Body of pancreas (tissue), 4 donors: ENCODE measurements at regions not wholly inside any gene's neighbourhood (a gene's known extent, or its start where the extent isn't known, plus 50 kb on each side); places are given as distances from the start of the nearest gene placed in this dataset.
"Not testable (repeated sequence)": the region's sequence is repeated elsewhere in the genome, so short reads cannot be mapped to it uniquely, and the experiment has no call there.

Experiments
- ATAC-seq: fragments of 150-250 bp; one replicate; pipeline ENCODE4 v1.9.1; 2016
- DNase-seq, 4 donors: peaks; one replicate each; pipeline ENCODE4 v3.0.0-alpha.2; 2019
- H3K27ac ChIP-seq, 4 donors: fragments of 200-600 bp; sonication (generic); 1 replicate in 3 of 4; 2 replicates in 1 of 4; pipeline versions ENCODE4 v1.5.1 to v1.6.1; 2016 to 2019; ENCODE audit warnings: mild to moderate bottlenecking in 1 of 4, mixed read lengths in 1 of 4, moderate library complexity in 1 of 4
- H3K27me3 ChIP-seq, 2 donors: fragments of 200-600 bp; sonication (generic); one replicate each; pipeline ENCODE4 v1.6.0; 2016; ENCODE audit warnings: mild to moderate bottlenecking in 1 of 2
- H3K36me3 ChIP-seq, 2 donors: fragments of 200-600 bp; sonication (generic); replicated peaks in 1 of 2; 2 replicates each; pipeline ENCODE4 v1.5.1; 2016; ENCODE audit warnings: low read depth in 2 of 2; ENCODE audit not compliant: insufficient read depth in 1 of 2
- H3K4me1 ChIP-seq: fragments of 200-600 bp; sonication (generic); one replicate; pipeline ENCODE4 v1.6.0; 2016
- H3K4me3 ChIP-seq, 2 donors: fragments of 200-600 bp; sonication (generic); 1 replicate in 1 of 2; 2 replicates in 1 of 2; pipeline ENCODE4 v1.5.1; 2016 to 2019
- H3K9me3 ChIP-seq, 3 donors: fragments of 200-600 bp; sonication (generic); 1 replicate in 2 of 3; 2 replicates in 1 of 3; pipeline ENCODE4 v1.5.1; 2016
- POLR2A ChIP-seq, 3 donors: fragments of 450-650 bp; IDR thresholded peaks; one replicate each; pipeline ENCODE4 v1.6.1; 2016; ENCODE audit warnings: antibody characterized with exemption in 3 of 3, mild to moderate bottlenecking in 2 of 3
- WGBS, 2 donors: methylation state at CpG; one replicate each; pipeline ENCODE4 v1.1.5; 2017; 5-methylcytosine and 5-hydroxymethylcytosine counted together
- intact Hi-C: fragments of 100-400 bp; cut with DNase I; formaldehyde crosslinking; loops from one replicate; pipeline ENCODE4 v1.15.1; 2023
- TF ChIP-seq, protein P1 (sequence below), 7 experiments: fragments of 450-650 bp in 4 of 7; fragments of 200-600 bp in 3 of 7; sonication (generic) in 3 of 7; IDR thresholded peaks; one replicate each; pipeline ENCODE4 v1.5.1; 2016 to 2019; ENCODE audit warnings: antibody characterized with exemption in 7 of 7

DNA sequence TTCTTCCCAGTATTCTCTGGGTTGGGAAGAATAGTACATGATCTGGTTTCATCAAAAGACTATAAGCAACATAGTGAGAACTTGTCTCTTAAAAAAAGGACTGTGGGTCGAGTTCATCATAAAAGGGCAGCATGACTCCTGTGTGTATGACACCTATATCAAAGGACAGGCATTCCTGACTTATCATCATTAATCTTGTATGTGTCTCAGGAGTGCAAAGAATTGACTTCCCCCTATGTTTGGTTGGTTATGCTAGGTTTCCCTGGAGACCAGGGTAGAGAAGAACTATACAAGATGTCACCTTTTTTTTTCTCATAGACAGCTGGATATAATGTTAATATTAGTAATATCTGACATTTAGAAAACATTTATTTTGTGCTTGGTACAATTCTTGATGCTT, 173.1 kb upstream of the ANKRD55 start:
- no peak for DNase-seq
- peaks cover 73% of the 10 kb centered on the region for H3K4me1 ChIP-seq
- H3K4me3 ChIP-seq: no peak overlapping the region
- no peaks in the 10 kb centered on the region for H3K9me3 ChIP-seq
- H3K27me3 ChIP-seq: no peaks in the 10 kb centered on the region
- intact Hi-C loops: no loop called here
- no peaks in the 10 kb centered on the region for H3K36me3 ChIP-seq
- no peak for TF ChIP-seq POLR2A (IDR thresholded peaks at IDR 0.05)
- TF ChIP-seq, protein P1, sequence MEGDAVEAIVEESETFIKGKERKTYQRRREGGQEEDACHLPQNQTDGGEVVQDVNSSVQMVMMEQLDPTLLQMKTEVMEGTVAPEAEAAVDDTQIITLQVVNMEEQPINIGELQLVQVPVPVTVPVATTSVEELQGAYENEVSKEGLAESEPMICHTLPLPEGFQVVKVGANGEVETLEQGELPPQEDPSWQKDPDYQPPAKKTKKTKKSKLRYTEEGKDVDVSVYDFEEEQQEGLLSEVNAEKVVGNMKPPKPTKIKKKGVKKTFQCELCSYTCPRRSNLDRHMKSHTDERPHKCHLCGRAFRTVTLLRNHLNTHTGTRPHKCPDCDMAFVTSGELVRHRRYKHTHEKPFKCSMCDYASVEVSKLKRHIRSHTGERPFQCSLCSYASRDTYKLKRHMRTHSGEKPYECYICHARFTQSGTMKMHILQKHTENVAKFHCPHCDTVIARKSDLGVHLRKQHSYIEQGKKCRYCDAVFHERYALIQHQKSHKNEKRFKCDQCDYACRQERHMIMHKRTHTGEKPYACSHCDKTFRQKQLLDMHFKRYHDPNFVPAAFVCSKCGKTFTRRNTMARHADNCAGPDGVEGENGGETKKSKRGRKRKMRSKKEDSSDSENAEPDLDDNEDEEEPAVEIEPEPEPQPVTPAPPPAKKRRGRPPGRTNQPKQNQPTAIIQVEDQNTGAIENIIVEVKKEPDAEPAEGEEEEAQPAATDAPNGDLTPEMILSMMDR (IDR thresholded peaks at IDR 0.05): no peak
- no peak for ATAC-seq
- 74 to 79% methylated on average over 1 of the region's 1 CpG for WGBS, 2 donors
- H3K27ac ChIP-seq: peak overlapping the region in 3 of 4 donors; percentile 52 to 72 (median 71)

DNA sequence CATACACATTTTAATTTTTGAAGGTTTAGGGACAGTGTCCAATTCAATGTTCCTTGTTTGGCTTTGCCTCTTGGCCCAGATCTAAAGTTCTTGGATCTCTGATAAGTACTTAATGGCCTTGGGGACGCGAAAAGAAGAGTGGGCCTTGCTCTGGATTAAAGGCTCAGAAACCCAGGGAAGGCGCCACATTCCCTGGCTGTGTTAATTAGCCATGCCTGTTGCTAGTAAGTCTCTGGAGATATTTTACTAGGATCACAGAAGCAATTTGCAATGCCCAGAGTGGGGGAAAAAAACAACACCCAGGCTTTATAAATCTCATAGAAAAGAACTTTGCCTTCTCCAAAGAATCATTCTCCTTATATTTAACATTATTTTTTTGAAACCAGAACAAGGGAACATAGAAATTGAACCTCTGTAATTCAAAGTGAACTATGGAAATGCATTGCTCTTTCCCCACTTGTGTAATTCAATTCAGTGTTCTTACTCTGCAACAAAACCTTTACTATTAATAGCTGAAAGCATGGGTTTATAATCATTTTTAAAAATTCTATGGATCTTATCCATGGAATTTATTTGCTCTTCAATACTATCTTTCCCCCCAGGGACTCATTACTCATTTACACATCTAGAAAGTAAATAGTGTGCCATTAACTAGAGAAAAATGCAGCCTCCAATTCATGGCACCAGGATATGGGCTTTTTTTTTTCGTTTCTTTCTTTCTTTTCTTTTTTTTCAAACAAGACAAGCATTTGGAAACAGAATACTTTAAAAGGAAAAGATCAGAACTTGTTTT, 172.2 kb upstream of the ANKRD55 start:
- TF ChIP-seq, protein P1 (IDR thresholded peaks at IDR 0.05): no peak
- no peak for TF ChIP-seq POLR2A (IDR thresholded peaks at IDR 0.05)
- Histone ChIP-seq H3K4me3 (no peak overlapping the region), H3K27me3 (no peaks in the 10 kb centered on the region), H3K9me3 (no peaks in the 10 kb centered on the region), H3K4me1 (peaks cover 73% of the 10 kb centered on the region), H3K36me3 (no peaks in the 10 kb centered on the region), H3K27ac (peak overlapping the region in 3 of 4 donors; percentile 52 to 72 (median 71))
- ATAC-seq: no peak
- WGBS, 2 donors: 16 to 27% methylated on average over 4 of the region's 4 CpGs
- intact Hi-C loops: no loop called here
- DNase-seq: peak in 1 of 4 donors; percentile 19

DNA sequence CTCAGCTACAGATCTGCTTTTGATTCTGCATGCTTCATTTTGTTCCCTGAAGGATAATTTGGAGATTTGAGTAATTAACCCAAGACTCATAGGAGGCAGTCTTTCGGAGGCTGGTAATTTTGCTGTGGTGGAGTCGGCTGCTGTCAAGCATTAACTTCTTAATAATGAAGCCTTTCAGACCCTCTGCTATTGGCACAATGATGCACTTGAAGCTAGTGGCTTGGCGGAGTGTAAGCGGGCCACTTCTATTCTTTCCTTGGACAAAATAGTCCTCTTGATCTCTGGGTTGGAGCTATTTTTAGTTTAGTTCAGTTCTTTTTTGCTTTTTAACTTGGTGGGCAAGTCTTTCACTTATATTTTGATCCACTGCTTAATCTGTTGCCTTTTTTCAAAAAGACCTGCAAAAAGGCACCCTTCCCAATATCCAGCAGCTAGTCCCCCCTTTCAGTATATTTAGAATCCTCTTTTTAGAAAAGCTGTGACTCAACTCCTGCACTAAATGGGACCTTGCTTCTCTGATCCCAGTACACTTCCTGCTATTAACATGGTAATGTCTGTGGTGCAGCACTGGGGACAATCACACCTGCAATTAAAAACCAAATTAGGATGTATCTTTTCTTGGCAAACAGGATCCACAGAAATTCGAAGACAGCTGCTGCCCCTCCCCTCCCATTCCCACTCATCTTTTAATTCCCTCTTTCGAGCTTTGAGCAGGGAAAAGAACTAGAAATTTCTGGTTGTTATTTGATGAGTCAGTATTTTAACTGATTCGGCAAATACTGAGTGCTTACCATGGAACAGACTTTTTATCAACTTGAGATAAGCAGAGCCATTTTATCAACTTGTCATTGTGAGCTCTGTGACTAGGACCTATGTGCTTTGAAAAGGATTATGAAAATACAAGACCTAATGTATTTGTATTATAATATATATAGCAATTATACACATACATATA, 169.4 kb upstream of the ANKRD55 start:
- ATAC-seq: peak; percentile 70
- intact Hi-C loops: no loop called here

DNA sequence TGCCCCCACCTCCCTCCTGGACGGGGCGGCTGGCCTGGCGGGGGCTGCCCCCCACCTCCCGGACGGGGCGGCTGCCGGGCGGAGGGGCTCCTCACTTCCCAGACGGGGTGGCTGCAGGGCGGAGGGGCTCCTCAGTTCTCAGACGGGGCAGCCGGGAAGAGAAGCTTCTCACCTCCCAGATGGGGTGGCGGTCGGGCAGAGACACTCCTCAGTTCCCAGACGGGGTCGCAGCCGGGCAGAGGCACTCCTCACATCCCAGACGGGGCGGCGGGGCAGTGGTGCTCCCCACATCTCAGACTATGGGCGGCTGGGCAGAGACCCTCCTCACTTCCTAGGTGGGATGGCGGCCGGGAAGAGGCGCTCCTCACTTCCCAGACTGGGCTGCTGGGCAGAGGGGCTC, 164.7 kb upstream of the ANKRD55 start:
- intact Hi-C loops, DNase-seq, ATAC-seq, H3K27me3 ChIP-seq, H3K4me3 ChIP-seq, H3K9me3 ChIP-seq, H3K36me3 ChIP-seq, H3K27ac ChIP-seq: not testable (repeated sequence)
- WGBS, 2 donors: 95% methylated on average over 23 of the region's 24 CpGs; no CpG with 5 or more reads in 1 of the 2 donors
- H3K4me1 ChIP-seq: peaks cover 11% of the 10 kb centered on the region

More for the DNA sequence above, 169.4 kb upstream of the ANKRD55 start:
- no peak for TF ChIP-seq POLR2A (IDR thresholded peaks at IDR 0.05)
- TF ChIP-seq, protein P1 (IDR thresholded peaks at IDR 0.05): no peak
- peaks cover 56% of the 10 kb centered on the region for H3K4me1 ChIP-seq
- no peaks in the 10 kb centered on the region for H3K9me3 ChIP-seq
- H3K4me3 ChIP-seq: no peak overlapping the region
- no peak for DNase-seq
- H3K27me3 ChIP-seq: no peaks in the 10 kb centered on the region
- 39 to 40% methylated on average over 7 of the region's 7 CpGs for WGBS, 2 donors
- peak overlapping the region; percentile 11 to 71 (median 46) for H3K27ac ChIP-seq
- H3K36me3 ChIP-seq: no peaks in the 10 kb centered on the region

DNA sequence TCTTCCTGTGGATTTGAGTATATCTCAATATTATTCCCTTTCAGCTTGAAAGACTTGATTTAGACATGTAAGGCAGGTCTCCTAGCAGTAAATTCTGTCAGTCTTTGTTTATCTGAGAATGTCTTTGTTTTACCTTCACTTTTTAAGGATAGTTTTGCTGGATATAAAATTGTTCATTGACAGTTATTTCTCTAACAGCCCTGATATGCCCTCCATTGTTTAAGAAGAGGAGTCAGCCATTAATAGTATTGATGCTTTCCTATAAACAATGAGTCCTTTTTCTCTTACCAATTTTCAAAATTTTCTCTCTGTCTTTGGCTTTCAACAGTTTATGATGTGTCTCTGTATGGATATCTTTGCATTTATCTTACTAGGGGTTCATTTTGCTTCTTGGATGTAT, 163.5 kb upstream of the ANKRD55 start:
- Histone ChIP-seq H3K4me1 (no peaks in the 10 kb centered on the region), H3K36me3 (no peaks in the 10 kb centered on the region), H3K27me3 (no peaks in the 10 kb centered on the region), H3K27ac (no peak overlapping the region), H3K4me3 (no peak overlapping the region), H3K9me3 (no peaks in the 10 kb centered on the region)
- ATAC-seq (no peak), DNase-seq (no peak)
- intact Hi-C loops: no loop called here
- no peak for TF ChIP-seq POLR2A (IDR thresholded peaks at IDR 0.05)
- TF ChIP-seq, protein P1 (IDR thresholded peaks at IDR 0.05): no peak
